Immature natural killer cell (primary cell): ENCODE measurements at regions not wholly inside any gene's neighbourhood (a gene's known extent, or its start where the extent isn't known, plus 50 kb on each side); places are given as distances from the start of the nearest gene placed in this dataset.
"Not testable (repeated sequence)": the region's sequence is repeated elsewhere in the genome, so short reads cannot be mapped to it uniquely, and the experiment has no call there.

Source experiments
- DNase-seq, 3 donors: peaks; one replicate each; pipeline ENCODE4 v3.0.0; 2022; ENCODE audit warnings: mixed read lengths in 1 of 3
- H3K27ac Mint-ChIP-seq, 6 donors: one replicate each; pipeline ENCODE4 v1.8.0; 2020; ENCODE audit warnings: mixed read lengths in 6 of 6, mild to moderate bottlenecking in 5 of 6, inconsistent platforms in 4 of 6, moderate library complexity in 3 of 6
- H3K27me3 Mint-ChIP-seq, 3 donors: one replicate each; pipeline ENCODE4 v1.8.0; 2020 to 2021; ENCODE audit warnings: low read depth in 3 of 3, mild to moderate bottlenecking in 3 of 3, mixed read lengths in 3 of 3, moderate library complexity in 3 of 3, inconsistent platforms in 1 of 3
- H3K36me3 Mint-ChIP-seq, 3 donors: one replicate each; pipeline ENCODE4 v1.8.0; 2020; ENCODE audit warnings: mixed read lengths in 3 of 3, inconsistent platforms in 2 of 3, mild to moderate bottlenecking in 2 of 3
- H3K4me1 Mint-ChIP-seq, 2 donors: one replicate each; pipeline ENCODE4 v1.8.0; 2020; ENCODE audit warnings: inconsistent platforms in 2 of 2, mild to moderate bottlenecking in 2 of 2, mixed read lengths in 2 of 2, moderate library complexity in 1 of 2
- H3K4me3 Mint-ChIP-seq, 5 donors: one replicate each; pipeline ENCODE4 v1.8.0; 2020; ENCODE audit warnings: mild to moderate bottlenecking in 5 of 5, mixed read lengths in 5 of 5, inconsistent platforms in 3 of 5, moderate library complexity in 3 of 5
- H3K9me3 Mint-ChIP-seq, 6 donors: one replicate each; pipeline ENCODE4 v1.8.0; 2020; ENCODE audit warnings: mild to moderate bottlenecking in 6 of 6, mixed read lengths in 6 of 6, inconsistent platforms in 4 of 6, moderate library complexity in 3 of 6

GRCh38 chr2:236985761-236986339, 99.8 kb upstream of the COPS8 start:
- Mint-ChIP-seq H3K9me3 (no peaks in the 10 kb centered on the region), H3K4me1 (no peaks in the 10 kb centered on the region), H3K27ac (no peak overlapping the region), H3K4me3 (no peak overlapping the region), H3K27me3 (peaks cover 3 to 13% (median 6%) of the 10 kb centered on the region in 3 donors), H3K36me3 (no peaks in the 10 kb centered on the region)
- no peak for DNase-seq

GRCh38 chr2:236986524-236987330, 99.0 kb upstream of the COPS8 start:
- no peak for DNase-seq
- no peaks in the 10 kb centered on the region for H3K4me1 Mint-ChIP-seq
- no peaks in the 10 kb centered on the region for H3K9me3 Mint-ChIP-seq
- peaks cover 2 to 10% (median 7%) of the 10 kb centered on the region in 3 donors for H3K27me3 Mint-ChIP-seq
- no peaks in the 10 kb centered on the region for H3K36me3 Mint-ChIP-seq
- no peak overlapping the region for H3K27ac Mint-ChIP-seq
- H3K4me3 Mint-ChIP-seq, result no peak overlapping the region

DNA sequence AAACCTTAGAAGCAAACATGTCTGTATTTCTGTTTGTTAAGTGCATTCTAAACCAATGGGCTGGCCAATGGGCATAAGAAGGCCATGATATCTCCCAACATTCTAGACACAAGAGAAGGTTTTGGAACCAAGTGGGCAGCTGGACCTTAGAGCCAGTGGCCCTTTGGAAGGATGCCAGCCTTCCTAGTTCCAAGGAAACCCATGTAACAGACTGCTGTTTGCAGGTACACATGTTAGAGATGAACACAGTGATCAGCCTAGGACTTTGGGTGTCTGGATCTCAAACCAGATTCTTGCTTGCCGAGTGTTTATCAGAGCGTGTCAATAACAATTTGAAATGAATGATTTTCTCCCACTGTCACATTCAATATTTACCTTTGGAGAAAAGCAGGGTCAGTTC, 97.5 kb upstream of the COPS8 start:
- H3K27ac Mint-ChIP-seq, result no peak overlapping the region
- H3K36me3 Mint-ChIP-seq, result no peaks in the 10 kb centered on the region
- H3K4me1 Mint-ChIP-seq, result no peaks in the 10 kb centered on the region
- no peak for DNase-seq
- H3K27me3 Mint-ChIP-seq, result peaks cover 0 to 7% (median 5%) of the 10 kb centered on the region in 3 donors
- H3K9me3 Mint-ChIP-seq, result no peaks in the 10 kb centered on the region
- no peak overlapping the region for H3K4me3 Mint-ChIP-seq

DNA sequence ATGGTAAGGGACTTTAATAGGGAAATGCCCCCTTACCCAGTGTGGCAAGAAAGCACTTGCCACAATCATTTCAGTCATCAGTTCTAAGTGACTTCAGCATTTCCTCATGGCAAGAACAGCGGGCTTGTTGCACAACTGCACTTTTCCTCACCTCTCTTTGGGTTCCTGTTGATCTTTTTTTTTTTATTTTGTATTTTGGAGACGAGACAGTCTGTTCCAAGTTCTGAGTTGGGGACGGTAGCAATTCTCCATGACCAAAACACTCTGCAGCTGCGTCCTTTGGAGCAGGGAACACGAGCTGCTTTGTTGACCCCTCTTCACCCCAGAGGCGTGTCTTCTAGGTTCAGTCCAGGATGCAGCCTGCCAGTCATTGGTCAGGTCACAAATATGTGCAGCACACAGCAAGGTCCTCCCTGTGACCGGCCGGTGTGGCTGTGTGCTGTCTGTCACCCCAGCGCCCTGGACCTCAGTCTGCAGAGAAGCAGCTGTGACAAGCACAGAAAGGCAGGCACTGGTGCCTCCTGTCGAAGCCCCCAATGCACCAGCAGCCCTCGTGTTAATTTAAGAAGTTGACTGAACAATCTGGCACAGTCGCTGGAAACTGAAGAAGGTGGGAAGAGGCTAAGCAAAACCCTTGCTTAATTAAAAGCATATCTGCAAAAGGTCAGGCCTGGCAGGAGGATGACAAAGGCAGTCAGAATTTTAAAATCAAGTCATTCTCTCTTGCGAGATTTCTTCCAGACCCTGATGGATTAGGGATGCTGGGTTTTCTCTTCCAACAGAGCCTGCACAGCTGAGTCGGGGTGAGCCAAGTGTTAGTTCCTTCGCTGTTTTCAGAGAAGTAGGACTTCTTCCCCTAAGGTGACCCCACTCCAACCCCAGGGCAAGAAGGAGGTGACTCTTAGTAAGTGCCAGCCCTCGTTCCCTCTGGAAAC, 96.7 kb upstream of the COPS8 start:
- no peaks in the 10 kb centered on the region for H3K4me1 Mint-ChIP-seq
- H3K27me3 Mint-ChIP-seq, result peaks cover 0 to 7% (median 7%) of the 10 kb centered on the region in 3 donors
- H3K27ac Mint-ChIP-seq, result no peak overlapping the region
- no peaks in the 10 kb centered on the region for H3K36me3 Mint-ChIP-seq
- no peaks in the 10 kb centered on the region for H3K9me3 Mint-ChIP-seq
- no peak for DNase-seq
- no peak overlapping the region for H3K4me3 Mint-ChIP-seq

- no peaks in the 10 kb centered on the region for H3K36me3 Mint-ChIP-seq
- no peak for DNase-seq
- peaks cover 0 to 13% (median 4%) of the 10 kb centered on the region in 3 donors for H3K27me3 Mint-ChIP-seq
- H3K27ac Mint-ChIP-seq, result no peak overlapping the region
- no peaks in the 10 kb centered on the region for H3K9me3 Mint-ChIP-seq
- no peak overlapping the region for H3K4me3 Mint-ChIP-seq
- H3K4me1 Mint-ChIP-seq, result no peaks in the 10 kb centered on the region
Measured at GRCh38 chr2:236990552-236990951, 95.1 kb upstream of the COPS8 start.

DNA sequence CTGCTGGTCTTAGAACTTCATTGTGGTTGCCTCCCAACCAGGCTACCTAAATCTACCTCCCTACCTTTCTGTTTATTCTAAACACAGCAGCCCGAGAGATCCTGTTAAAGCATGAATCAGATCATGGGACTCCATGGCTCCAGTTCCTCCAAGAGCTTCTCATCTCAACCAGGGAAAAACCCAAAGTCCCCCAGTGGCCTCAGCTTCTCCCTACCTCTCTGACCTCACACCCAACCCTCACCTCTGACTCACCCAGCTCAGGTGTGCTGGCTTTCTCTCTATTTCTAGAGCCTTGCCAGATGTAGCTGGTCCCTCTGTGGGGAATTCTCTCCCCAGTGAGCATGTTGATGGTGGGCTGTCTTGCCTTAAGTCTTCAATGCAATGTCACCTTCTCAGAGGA, 93.8 kb upstream of the COPS8 start:
- H3K27me3 Mint-ChIP-seq, result peaks cover 4 to 12% (median 4%) of the 10 kb centered on the region in 3 donors
- H3K4me1 Mint-ChIP-seq, result no peaks in the 10 kb centered on the region
- no peak overlapping the region for H3K27ac Mint-ChIP-seq
- no peaks in the 10 kb centered on the region for H3K36me3 Mint-ChIP-seq
- DNase-seq, result no peak
- H3K4me3 Mint-ChIP-seq, result no peak overlapping the region
- no peaks in the 10 kb centered on the region for H3K9me3 Mint-ChIP-seq

DNA sequence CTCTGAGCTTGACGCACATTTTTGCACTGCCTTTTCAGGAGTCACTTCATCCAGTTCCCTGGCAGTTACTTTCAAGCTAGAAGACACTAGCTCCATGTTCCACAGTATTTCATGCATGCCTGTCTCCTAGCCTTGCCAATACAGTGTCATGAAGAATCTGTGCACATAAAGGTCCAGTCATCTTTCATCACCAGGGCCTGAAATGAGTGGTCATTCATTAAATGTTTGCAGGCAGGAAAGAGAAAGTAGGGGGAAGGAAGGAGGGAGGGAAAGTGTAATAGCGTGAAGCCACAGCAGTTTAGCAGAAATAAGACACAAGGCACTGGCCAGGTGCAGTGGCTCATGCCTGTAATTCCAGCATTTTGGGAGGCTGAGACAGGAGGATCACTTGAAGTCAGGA, 92.4 kb upstream of the COPS8 start:
- peaks cover 4 to 17% (median 8%) of the 10 kb centered on the region in 3 donors for H3K27me3 Mint-ChIP-seq
- no peak overlapping the region for H3K27ac Mint-ChIP-seq

DNA sequence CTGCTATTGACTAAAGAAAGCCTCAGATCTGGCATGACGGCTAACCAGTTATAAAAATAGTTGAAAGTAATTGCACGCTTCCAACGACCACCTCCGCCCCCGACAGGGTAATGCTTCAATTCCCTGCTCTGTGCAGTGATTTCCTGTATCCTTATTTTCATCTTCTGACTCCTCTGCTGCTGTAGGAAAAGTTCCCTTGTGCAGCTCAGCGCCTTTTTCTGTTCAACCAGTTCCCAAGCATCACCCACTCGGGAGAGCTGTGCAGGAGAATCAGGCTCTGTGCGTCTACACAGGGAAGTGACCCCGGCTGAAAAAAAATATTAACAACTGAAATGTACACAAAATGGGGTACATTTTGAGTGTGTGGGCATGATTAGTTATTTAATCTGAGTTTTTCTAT, 91.3 kb upstream of the COPS8 start:
- Mint-ChIP-seq H3K36me3 (no peaks in the 10 kb centered on the region), H3K4me3 (no peak overlapping the region), H3K9me3 (peaks cover 0 to 1% (median 0%) of the 10 kb centered on the region in 6 donors), H3K27me3 (peaks cover 4 to 19% (median 9%) of the 10 kb centered on the region in 3 donors), H3K4me1 (no peaks in the 10 kb centered on the region), H3K27ac (no peak overlapping the region)
- DNase-seq, result no peak

More for the DNA sequence above, 92.4 kb upstream of the COPS8 start:
- Mint-ChIP-seq H3K4me3 (no peak overlapping the region), H3K36me3 (no peaks in the 10 kb centered on the region), H3K9me3 (peaks cover 0 to 1% (median 0%) of the 10 kb centered on the region in 6 donors), H3K4me1 (no peaks in the 10 kb centered on the region)
- no peak for DNase-seq

GRCh38 chr2:236997069-236997715, 88.5 kb upstream of the COPS8 start:
- peaks cover 0 to 1% (median 0%) of the 10 kb centered on the region in 6 donors for H3K9me3 Mint-ChIP-seq
- no peak for DNase-seq
- peaks cover 4 to 22% (median 7%) of the 10 kb centered on the region in 3 donors for H3K27me3 Mint-ChIP-seq
- H3K4me3 Mint-ChIP-seq, result no peak overlapping the region
- H3K4me1 Mint-ChIP-seq, result no peaks in the 10 kb centered on the region
- no peak overlapping the region for H3K27ac Mint-ChIP-seq
- H3K36me3 Mint-ChIP-seq, result no peaks in the 10 kb centered on the region

- no peak overlapping the region for H3K27ac Mint-ChIP-seq
- no peaks in the 10 kb centered on the region for H3K4me1 Mint-ChIP-seq
- DNase-seq, result no peak
- peaks cover 4 to 25% (median 7%) of the 10 kb centered on the region in 3 donors for H3K27me3 Mint-ChIP-seq
- H3K36me3 Mint-ChIP-seq, result no peaks in the 10 kb centered on the region
- peaks cover 0 to 1% (median 0%) of the 10 kb centered on the region in 6 donors for H3K9me3 Mint-ChIP-seq
- no peak overlapping the region for H3K4me3 Mint-ChIP-seq
Measured at GRCh38 chr2:236998236-236998635, 87.5 kb upstream of the COPS8 start.

GRCh38 chr2:236998758-236999157, 86.9 kb upstream of the COPS8 start:
- Mint-ChIP-seq H3K36me3 (no peaks in the 10 kb centered on the region), H3K9me3 (peaks cover 0 to 1% (median 0%) of the 10 kb centered on the region in 6 donors), H3K27ac (no peak overlapping the region), H3K27me3 (peaks cover 4 to 24% (median 7%) of the 10 kb centered on the region in 3 donors), H3K4me3 (no peak overlapping the region), H3K4me1 (no peaks in the 10 kb centered on the region)
- no peak for DNase-seq

- Mint-ChIP-seq H3K4me1 (no peaks in the 10 kb centered on the region), H3K4me3 (no peak overlapping the region), H3K27ac (no peak overlapping the region), H3K9me3 (peaks cover 0 to 3% (median 0%) of the 10 kb centered on the region in 6 donors), H3K27me3 (peaks cover 4 to 19% (median 7%) of the 10 kb centered on the region in 3 donors), H3K36me3 (peaks cover 0 to 5% (median 0%) of the 10 kb centered on the region in 3 donors)
- no peak for DNase-seq
Measured at GRCh38 chr2:237000481-237000880, 85.2 kb upstream of the COPS8 start.

- not testable (repeated sequence) for H3K4me1 Mint-ChIP-seq, H3K9me3 Mint-ChIP-seq, H3K4me3 Mint-ChIP-seq, DNase-seq, H3K27ac Mint-ChIP-seq, H3K36me3 Mint-ChIP-seq
- H3K27me3 Mint-ChIP-seq, result peaks cover 3 to 10% (median 5%) of the 10 kb centered on the region in 3 donors
Measured at GRCh38 chr2:237005341-237005740, 80.3 kb upstream of the COPS8 start.
